Stimulated activated naive CD8-positive, alpha-beta T cell treated with anti-CD3 and anti-CD28 coated beads, Interleukin-15, amount 100 ng/mL, for 72 hours (primary cell): ENCODE measurements at regions not wholly inside any gene's neighbourhood (a gene's known extent, or its start where the extent isn't known, plus 50 kb on each side); places are given as distances from the start of the nearest gene placed in this dataset.

ENCODE experiments used
- ATAC-seq: fragments of 150-1000 bp; cut with Tn5 transposase; 2 replicates; pipeline ENCODE4 v1.10.0; 2021; ENCODE audit warnings: mild to moderate bottlenecking, moderate library complexity
- DNase-seq, 2 donors: peaks; one replicate each; pipeline ENCODE4 v3.0.0; 2021 to 2022
- H3K27ac Mint-ChIP-seq, 2 donors: one replicate each; pipeline ENCODE4 v1.8.0; 2022; ENCODE audit warnings: mild to moderate bottlenecking in 2 of 2, mixed read lengths in 2 of 2, moderate library complexity in 2 of 2
- H3K27me3 Mint-ChIP-seq: one replicate; pipeline ENCODE4 v1.8.0; 2022; ENCODE audit warnings: mixed read lengths
- H3K4me1 Mint-ChIP-seq: one replicate; pipeline ENCODE4 v1.8.0; 2022; ENCODE audit warnings: mild to moderate bottlenecking, mixed read lengths
- H3K4me3 Mint-ChIP-seq, 2 donors: one replicate each; pipeline ENCODE4 v1.8.0; 2022; ENCODE audit warnings: mild to moderate bottlenecking in 2 of 2, mixed read lengths in 2 of 2, moderate library complexity in 1 of 2
- H3K9me3 Mint-ChIP-seq, 2 donors: one replicate each; pipeline ENCODE4 v1.8.0; 2022; ENCODE audit warnings: mixed read lengths in 2 of 2

GRCh38 chr10:119996944-119997343 lies 104.4 kb downstream of the SEC23IP start:
- Mint-ChIP-seq H3K27ac (no peak overlapping the region), H3K4me1 (no peaks in the 10 kb centered on the region), H3K27me3 (peaks cover 23% of the 10 kb centered on the region), H3K4me3 (no peak overlapping the region), H3K9me3 (peaks cover 22 to 23% of the 10 kb centered on the region in 2 donors)
- ATAC-seq (no peak), DNase-seq (no peak)

GRCh38 chr10:119997429-119997828 lies 104.9 kb downstream of the SEC23IP start:
- ATAC-seq (no peak), DNase-seq (no peak)
- Mint-ChIP-seq H3K9me3 (peaks cover 22 to 23% of the 10 kb centered on the region in 2 donors), H3K27ac (no peak overlapping the region), H3K27me3 (peaks cover 28% of the 10 kb centered on the region), H3K4me1 (no peaks in the 10 kb centered on the region), H3K4me3 (no peak overlapping the region)

- H3K4me1 Mint-ChIP-seq: no peaks in the 10 kb centered on the region
- no peak overlapping the region for H3K4me3 Mint-ChIP-seq
- ATAC-seq (no peak), DNase-seq (no peak)
- no peak overlapping the region for H3K27ac Mint-ChIP-seq
- peaks cover 64% of the 10 kb centered on the region for H3K27me3 Mint-ChIP-seq
- peaks cover 0 to 3% of the 10 kb centered on the region in 2 donors for H3K9me3 Mint-ChIP-seq
Observed at GRCh38 chr10:120002785-120003184, 110.3 kb downstream of the SEC23IP start.

DNA sequence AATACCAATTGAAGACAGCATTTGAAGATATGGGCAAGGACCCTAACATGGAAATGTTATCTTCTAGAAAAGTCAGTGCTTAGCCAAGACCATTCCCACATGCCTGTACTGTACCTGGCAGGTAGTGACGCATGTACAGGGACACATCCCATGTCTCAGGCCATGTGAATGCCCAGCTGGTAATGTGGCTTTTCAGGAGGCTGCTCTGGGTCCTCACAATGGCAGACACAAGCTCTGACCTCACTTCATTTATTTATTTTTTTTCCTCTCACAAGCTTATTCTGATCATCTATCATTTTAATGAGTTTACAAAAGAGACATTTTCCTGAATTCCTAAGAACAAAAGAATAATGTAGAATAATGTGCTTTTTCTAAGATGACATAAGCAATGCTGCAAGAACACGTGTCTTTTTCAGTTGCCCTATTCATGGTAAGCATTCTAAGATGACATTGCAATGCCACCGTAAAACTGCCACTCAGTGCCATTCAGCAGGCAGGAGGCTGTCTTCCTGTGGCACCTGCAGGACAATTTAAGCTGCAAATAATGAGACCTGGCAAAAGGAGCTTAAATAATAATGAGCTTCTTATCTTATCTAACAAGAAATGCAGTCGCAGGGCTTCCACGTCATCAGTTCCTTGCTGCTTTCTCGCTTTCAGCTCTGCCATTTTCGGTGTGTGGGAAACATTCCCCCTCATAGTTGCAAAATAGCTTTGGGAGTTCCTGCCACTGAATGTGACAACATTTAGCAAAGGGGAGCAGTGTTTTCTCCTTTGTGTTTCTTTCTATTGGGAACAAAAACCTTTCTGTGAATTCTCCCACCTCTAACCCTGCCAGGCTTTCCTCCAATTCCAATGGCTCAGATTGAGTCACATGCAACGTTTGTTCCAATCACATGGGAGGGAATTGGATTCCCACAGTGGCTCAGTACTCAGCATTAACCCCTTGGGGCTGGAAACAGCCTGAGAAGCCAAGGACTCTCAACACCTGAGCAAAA lies 113.0 kb downstream of the SEC23IP start:
- H3K4me1 Mint-ChIP-seq: no peaks in the 10 kb centered on the region
- ATAC-seq (no peak), DNase-seq (no peak)
- no peak overlapping the region for H3K4me3 Mint-ChIP-seq
- H3K27ac Mint-ChIP-seq: peak overlapping the region in 1 of 2 donors; percentile 42
- H3K9me3 Mint-ChIP-seq: no peaks in the 10 kb centered on the region
- peaks cover 55% of the 10 kb centered on the region for H3K27me3 Mint-ChIP-seq

- peaks cover 57% of the 10 kb centered on the region for H3K27me3 Mint-ChIP-seq
- H3K9me3 Mint-ChIP-seq: no peaks in the 10 kb centered on the region
- H3K4me3 Mint-ChIP-seq: no peak overlapping the region
- H3K27ac Mint-ChIP-seq: no peak overlapping the region
- DNase-seq: no peak
- no peaks in the 10 kb centered on the region for H3K4me1 Mint-ChIP-seq
- no peak for ATAC-seq
Observed at GRCh38 chr10:120007261-120007660, 114.7 kb downstream of the SEC23IP start.

- Mint-ChIP-seq H3K9me3 (no peaks in the 10 kb centered on the region), H3K27me3 (peaks cover 45% of the 10 kb centered on the region), H3K4me1 (no peaks in the 10 kb centered on the region), H3K27ac (no peak overlapping the region), H3K4me3 (no peak overlapping the region)
- ATAC-seq (no peak), DNase-seq (no peak)
Observed at GRCh38 chr10:120011359-120012130, 119.0 kb downstream of the SEC23IP start.

GRCh38 chr10:120012131-120012400 lies 119.5 kb downstream of the SEC23IP start:
- peaks cover 45% of the 10 kb centered on the region for H3K27me3 Mint-ChIP-seq
- H3K27ac Mint-ChIP-seq: no peak overlapping the region
- DNase-seq: no peak
- H3K9me3 Mint-ChIP-seq: no peaks in the 10 kb centered on the region
- ATAC-seq: no peak
- no peak overlapping the region for H3K4me3 Mint-ChIP-seq
- H3K4me1 Mint-ChIP-seq: no peaks in the 10 kb centered on the region

GRCh38 chr10:120012566-120012965 lies 120.0 kb downstream of the SEC23IP start:
- Mint-ChIP-seq H3K4me3 (no peak overlapping the region), H3K27me3 (peaks cover 45% of the 10 kb centered on the region), H3K4me1 (no peaks in the 10 kb centered on the region), H3K9me3 (no peaks in the 10 kb centered on the region), H3K27ac (no peak overlapping the region)
- ATAC-seq (no peak), DNase-seq (no peak)

DNA sequence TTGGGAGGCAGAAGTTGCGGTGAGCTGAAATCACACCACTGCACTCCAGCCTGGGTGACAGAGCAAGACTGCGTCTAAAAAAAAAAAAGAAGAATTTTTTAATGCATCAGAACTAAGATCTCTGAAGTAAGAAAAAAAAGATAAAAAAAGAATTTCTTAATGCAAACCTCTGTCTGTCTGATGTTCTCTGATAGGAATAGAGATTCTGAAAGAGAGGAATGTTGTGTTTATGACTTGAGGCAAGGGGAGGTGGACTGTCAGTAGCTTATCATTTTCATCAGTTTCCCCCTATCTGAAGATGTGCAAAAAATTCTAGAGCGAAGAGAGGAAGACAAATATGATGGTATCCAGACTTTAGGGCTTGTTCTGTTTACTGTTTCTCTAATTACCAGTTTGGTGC lies 121.5 kb downstream of the SEC23IP start:
- no peak overlapping the region for H3K4me3 Mint-ChIP-seq
- no peaks in the 10 kb centered on the region for H3K9me3 Mint-ChIP-seq
- DNase-seq (no peak), ATAC-seq (no peak)
- H3K4me1 Mint-ChIP-seq: no peaks in the 10 kb centered on the region
- peaks cover 45% of the 10 kb centered on the region for H3K27me3 Mint-ChIP-seq
- H3K27ac Mint-ChIP-seq: no peak overlapping the region

DNA sequence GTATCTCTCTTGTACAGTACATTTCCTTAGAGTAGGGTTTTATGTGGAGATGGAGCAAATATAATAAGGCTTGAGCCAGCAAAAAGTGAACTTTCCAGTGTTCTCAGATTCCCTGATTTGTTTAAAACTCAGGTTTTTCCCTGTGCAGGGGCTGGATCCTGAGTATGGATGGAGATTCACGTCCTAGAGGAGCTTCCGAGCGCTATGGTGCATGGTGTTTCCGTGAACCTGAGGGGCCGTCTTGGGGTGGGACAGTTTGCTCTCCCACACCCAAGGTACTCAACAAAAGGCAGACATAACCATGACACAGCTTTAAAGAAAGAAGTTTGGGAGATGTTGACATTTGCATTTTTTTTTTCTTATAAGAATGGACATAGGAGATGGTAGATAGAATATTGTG lies 122.5 kb downstream of the SEC23IP start:
- no peak overlapping the region for H3K27ac Mint-ChIP-seq
- H3K4me3 Mint-ChIP-seq: no peak overlapping the region
- no peaks in the 10 kb centered on the region for H3K4me1 Mint-ChIP-seq
- H3K9me3 Mint-ChIP-seq: no peaks in the 10 kb centered on the region
- ATAC-seq: no peak
- no peak for DNase-seq
- peaks cover 52% of the 10 kb centered on the region for H3K27me3 Mint-ChIP-seq

DNA sequence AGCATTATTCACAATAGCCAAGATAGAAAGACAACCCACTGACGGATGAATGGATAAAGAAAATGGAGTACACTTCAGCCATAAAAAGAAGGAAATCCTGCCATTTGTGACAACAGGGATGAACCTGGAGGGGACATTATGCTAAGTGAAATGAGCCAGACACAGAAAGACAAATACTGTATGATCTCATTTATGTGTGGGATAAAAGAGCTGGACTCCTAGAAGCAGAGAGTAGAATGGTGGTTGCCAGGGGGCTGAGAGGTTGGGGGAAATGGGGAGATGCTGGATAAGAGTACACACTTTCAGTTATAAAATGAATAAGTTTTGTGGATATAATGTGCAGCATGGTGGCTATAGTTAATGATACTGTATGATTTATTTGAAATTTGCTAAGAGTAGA lies 124.4 kb downstream of the SEC23IP start:
- H3K27me3 Mint-ChIP-seq: peaks cover 54% of the 10 kb centered on the region

GRCh38 chr10:120017733-120018417 lies 125.3 kb downstream of the SEC23IP start:
- Mint-ChIP-seq H3K27me3 (peaks cover 49% of the 10 kb centered on the region), H3K4me3 (no peak overlapping the region), H3K9me3 (no peaks in the 10 kb centered on the region), H3K4me1 (no peaks in the 10 kb centered on the region), H3K27ac (no peak overlapping the region)
- ATAC-seq (no peak), DNase-seq (no peak)

More for the DNA sequence above, 124.4 kb downstream of the SEC23IP start:
- ATAC-seq: no peak
- Mint-ChIP-seq H3K4me1 (no peaks in the 10 kb centered on the region), H3K27ac (no peak overlapping the region), H3K4me3 (no peak overlapping the region), H3K9me3 (no peaks in the 10 kb centered on the region)
- no peak for DNase-seq

DNA sequence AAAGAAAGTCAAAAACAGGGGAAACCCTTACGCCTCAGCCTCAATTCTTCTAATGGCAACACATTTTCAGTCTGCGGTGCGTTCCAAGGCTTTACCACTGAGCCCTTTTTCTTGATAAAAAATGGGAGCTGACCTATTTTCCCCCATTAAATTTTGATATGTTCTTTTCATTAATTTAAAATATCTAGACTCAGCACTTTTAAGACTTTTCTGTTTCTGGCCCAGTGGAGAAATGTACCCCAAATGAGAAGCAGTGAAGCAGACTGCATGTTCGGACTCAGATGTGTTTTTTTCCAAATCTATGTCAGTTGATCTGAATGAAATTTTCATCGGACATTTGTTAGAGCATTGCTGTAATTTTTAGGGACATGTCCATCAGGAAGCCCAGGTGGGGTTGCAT lies 126.2 kb downstream of the SEC23IP start:
- H3K4me3 Mint-ChIP-seq: no peak overlapping the region
- no peaks in the 10 kb centered on the region for H3K9me3 Mint-ChIP-seq
- H3K27me3 Mint-ChIP-seq: peaks cover 53% of the 10 kb centered on the region
- no peak overlapping the region for H3K27ac Mint-ChIP-seq
- no peak for ATAC-seq
- no peaks in the 10 kb centered on the region for H3K4me1 Mint-ChIP-seq
- DNase-seq: no peak

DNA sequence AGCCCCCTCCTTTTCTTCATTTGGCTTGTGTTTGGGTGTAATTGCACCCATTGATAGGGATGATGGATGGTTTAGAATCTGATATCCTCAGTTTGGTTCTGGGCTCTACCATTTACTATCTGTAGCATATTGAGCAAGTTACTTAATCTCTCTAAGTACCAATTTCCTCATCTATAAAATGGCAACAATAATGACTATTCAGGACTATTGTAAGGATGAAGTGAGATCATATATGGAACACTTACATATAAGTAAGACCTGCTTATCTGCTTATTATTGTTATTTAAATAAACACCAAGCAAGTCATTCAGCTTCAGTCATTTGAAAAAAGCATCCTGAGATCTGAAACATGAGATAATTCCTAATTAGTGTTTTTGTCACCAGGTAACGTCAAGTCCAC lies 127.0 kb downstream of the SEC23IP start:
- Mint-ChIP-seq H3K27ac (no peak overlapping the region), H3K4me3 (no peak overlapping the region), H3K9me3 (no peaks in the 10 kb centered on the region), H3K4me1 (no peaks in the 10 kb centered on the region), H3K27me3 (peaks cover 58% of the 10 kb centered on the region)
- ATAC-seq (no peak), DNase-seq (no peak)

DNA sequence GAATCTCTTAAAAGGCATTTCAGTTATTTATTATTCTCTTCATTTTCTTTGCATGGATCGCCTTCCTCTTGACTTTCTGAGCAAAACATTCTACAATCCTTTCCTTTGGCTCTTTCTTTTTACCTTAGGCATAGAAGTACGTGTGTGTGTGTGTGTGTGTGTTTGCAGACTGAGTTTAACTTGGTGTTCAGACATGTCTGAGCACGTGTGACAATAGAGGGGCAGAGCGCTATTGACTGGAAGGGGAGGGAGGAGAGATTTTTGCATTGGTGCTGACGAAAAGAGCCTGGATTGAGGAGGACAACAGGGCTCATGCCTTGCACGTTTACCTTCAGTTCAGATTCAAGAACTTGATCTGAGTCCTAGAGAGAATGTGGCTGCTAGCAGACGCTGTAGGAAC lies 129.8 kb downstream of the SEC23IP start:
- H3K4me1 Mint-ChIP-seq: no peaks in the 10 kb centered on the region
- no peak for DNase-seq
- H3K9me3 Mint-ChIP-seq: no peaks in the 10 kb centered on the region
- H3K27ac Mint-ChIP-seq: no peak overlapping the region
- no peak overlapping the region for H3K4me3 Mint-ChIP-seq
- peaks cover 44% of the 10 kb centered on the region for H3K27me3 Mint-ChIP-seq
- ATAC-seq: no peak

DNA sequence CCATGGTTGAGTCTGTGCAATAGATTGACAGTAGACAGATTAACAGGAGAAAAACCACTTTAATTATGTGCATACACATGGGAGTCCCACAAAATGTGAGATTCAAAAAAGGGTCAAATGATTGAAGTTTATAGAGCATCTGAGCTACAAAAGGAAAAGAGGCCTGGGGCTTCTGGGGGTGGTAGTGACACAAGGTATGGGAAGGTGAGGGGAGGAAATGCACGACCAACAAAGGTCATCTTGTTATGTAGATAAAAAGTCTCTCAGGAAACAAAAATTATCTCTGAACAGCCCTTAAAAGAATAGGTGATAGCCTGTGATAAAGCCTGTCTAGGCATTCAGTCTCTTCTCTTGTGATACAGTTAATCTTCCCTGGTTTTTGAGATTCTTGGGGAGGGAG lies 141.7 kb downstream of the SEC23IP start:
- H3K4me1 Mint-ChIP-seq: no peaks in the 10 kb centered on the region
- no peak overlapping the region for H3K4me3 Mint-ChIP-seq
- no peaks in the 10 kb centered on the region for H3K27me3 Mint-ChIP-seq
- ATAC-seq (no peak), DNase-seq (no peak)
- H3K9me3 Mint-ChIP-seq: no peaks in the 10 kb centered on the region
- no peak overlapping the region for H3K27ac Mint-ChIP-seq
